GM18909 (cell line): ENCODE measurements at regions not wholly inside any gene's neighbourhood (a gene's known extent, or its start where the extent isn't known, plus 50 kb on each side); places are given as distances from the start of the nearest gene placed in this dataset.
"Not testable (repeated sequence)": the region's sequence is repeated elsewhere in the genome, so short reads cannot be mapped to it uniquely, and the experiment has no call there.

Experiments
- ATAC-seq: cut with Tn5 transposase; IDR thresholded peaks from one replicate; pipeline ENCODE4 v1.9.1; 2021; ENCODE audit warnings: mild to moderate bottlenecking; ENCODE audit not compliant: unreplicated experiment, poor library complexity

DNA sequence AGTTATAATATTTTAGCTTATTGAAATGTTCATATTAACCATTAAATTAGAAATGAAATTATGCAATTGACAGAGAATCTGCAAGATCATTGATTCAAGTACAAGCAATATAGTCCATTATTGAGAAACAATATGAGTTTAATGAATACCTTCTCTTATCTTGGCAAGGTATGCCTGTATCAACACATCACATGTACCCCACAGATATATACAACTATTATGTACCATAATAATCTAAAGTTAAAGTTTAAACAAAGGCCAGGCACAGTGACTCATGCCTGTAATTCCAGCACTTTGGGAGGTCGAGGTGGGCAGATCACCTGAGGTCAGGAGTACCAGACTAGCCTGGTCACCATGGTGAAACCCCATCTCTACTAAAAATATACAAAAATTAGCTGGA, 514.7 kb downstream of the PCDH7 start:
- ATAC-seq = no peak

DNA sequence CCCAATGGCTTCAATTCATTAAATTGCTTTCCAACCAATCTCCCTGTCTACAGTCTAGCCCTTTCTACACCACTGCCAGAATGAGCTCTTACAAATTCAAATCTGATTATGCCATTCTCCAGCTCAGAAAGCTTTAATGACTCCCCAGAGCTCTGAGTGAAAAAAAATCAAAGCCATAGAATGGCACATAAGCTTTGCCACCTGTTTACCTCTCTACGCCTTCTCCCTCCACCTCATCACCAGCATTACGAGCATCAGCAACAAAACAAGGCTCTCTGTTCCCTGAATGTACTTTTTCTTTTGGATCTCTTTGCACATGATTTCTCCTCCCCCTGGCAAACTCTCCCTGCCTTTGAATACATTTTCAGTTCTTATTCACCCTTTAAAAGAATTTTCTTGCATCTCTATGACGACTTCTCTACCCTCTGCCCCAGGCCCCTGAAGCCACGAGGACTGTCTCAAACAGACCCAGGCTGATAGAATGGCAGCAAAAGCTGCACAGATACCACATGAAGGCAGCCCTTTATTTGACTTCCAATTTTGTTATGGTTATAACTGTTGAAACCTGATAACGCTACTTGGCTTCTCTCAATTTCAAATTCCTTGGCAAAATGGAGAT, 516.0 kb downstream of the PCDH7 start:
- ATAC-seq = no peak

DNA sequence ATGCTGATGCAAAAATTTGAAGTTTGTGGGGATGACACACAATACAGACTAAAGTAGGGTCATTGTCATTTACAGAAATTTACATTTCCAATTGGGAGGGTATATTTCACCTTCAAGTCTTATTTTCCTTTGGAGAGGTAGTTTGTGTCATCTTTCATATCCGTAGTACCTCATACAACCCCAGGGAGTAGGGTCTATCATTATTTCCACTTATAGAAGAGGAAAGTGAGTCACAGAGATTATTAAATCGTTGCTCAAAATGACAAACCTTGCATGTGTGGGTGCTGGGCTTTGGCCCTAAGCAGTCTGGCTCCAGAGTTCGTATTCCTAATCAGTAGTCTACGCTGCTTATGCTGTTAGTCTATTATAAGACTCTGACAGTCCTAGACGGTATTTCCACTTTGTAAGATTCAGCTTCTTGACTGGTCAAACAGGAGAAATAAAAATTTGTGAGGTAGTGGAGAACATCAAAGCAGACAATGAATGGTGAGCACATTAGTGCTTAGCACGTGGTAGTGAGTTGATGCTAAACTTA, 516.5 kb downstream of the PCDH7 start:
- ATAC-seq = no peak

DNA sequence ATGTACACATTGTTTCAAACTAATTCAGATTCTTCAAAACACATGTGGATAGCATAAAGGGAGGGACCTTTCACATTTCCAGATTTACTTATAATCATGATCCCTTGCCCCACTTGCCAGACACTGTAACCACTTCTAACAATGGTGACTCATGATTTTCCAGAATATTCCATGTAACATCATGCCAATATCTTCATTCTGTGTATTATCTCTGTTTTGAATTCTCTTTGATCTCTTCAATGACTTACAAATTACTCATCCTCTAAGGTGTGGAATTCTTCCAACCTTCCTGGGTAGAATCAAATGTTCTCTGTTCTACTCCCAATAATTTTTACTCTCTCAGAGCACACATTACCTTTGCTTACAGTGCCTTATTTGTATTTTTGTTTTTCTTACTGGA, 517.1 kb downstream of the PCDH7 start:
- ATAC-seq = no peak

DNA sequence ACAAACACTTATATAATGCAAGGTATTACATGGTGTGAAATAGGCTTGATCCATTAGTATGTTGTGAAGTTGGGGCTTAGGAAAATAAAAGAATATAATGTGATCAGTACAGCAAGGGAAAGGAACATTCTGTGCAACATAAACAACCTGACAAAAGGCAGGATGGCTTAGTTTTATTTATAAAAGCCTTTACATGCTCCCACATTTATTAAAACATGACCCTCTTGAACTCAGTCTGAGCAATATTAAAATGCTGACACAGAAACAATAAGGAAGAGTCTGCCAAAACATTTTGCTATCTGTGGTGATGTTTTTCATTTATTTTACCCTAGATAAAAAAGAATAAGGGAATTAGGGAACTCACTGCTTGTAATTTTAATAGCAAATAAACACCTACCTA, 519.7 kb downstream of the PCDH7 start:
- ATAC-seq = no peak

DNA sequence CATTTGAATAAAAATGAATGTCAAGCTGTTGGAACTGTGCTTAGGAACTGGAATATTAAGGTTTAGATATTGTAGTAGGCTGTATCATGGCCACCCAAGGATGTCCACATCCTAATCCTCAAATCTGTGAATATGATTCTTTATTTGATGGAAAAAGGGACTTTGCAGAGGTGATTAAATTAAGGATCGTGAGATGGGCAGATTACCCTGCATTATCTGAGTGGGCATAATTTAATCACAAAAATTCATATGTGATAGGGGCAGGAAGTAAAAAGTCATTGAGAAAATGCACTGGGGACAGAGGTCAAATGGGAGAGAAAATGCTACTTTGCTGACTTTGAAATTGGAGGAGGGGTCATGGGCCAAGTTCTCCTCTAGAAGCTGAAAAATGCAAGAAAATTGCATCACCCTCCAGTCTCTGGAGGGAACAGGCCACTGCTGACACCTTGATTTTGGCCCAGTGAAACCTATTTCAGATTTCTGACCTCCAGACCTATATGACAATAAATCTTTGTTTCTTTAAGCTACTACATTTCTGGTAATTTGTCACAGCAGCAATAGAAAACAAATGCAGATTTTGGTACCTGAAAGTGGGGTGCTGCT, 521.4 kb downstream of the PCDH7 start:
- ATAC-seq = no peak

DNA sequence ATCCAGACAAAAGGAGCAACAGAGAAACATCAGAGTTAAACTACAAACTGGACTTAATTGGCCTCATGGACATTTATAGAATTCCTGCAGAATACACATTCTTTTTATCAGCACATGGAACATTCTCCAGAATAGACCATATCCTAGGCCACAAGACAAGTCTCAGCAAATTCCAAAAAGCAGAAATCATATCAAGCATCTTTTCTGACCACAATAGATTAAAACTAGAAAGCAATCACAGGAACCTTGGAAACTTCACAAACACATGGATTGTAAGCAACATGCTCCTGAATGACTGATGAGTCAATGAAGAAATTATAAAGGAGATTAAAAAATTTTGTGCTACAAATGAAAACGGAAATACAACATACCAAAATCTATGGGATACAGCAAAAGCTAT, 526.7 kb downstream of the PCDH7 start:
- no peak for ATAC-seq

DNA sequence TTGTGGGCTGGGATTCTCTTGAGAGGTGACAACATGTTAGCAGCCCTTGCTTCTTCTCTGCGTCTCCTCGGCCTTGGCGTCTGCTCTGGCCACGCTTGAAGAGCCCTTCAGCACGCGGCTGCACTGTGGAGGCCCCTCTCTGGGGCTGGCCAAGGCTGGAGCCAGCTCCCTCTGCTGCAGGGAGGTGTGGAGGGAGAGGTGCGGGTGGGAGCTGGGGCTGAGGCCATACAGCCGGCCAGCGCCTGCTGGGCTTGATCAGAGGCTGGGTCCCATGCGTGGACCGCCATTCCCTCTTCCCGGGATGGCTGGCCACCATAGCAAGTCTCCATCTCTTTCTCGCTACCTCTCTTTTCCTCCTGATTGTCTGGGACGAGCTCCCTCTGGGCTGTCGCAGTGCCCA, 539.0 kb downstream of the PCDH7 start:
- ATAC-seq = no peak

DNA sequence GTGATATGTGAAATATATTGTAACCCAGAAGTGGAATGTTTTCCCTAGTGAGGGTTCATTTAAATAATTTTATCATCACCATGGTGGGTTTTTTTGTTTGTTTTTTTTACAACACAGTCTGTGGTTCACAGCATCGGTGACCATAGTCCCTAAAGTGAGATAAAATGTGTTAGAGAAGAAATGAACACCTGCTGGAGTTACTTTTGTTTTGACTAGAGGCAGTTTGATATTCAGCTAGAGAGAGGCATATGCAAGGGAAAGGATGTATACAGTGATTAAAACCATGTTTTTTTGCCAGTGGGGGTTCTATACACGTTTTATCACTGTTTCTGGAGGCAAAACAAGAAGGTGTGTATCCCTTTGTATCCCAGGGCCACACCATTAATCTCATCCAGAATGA, 541.5 kb downstream of the PCDH7 start:
- no peak for ATAC-seq

DNA sequence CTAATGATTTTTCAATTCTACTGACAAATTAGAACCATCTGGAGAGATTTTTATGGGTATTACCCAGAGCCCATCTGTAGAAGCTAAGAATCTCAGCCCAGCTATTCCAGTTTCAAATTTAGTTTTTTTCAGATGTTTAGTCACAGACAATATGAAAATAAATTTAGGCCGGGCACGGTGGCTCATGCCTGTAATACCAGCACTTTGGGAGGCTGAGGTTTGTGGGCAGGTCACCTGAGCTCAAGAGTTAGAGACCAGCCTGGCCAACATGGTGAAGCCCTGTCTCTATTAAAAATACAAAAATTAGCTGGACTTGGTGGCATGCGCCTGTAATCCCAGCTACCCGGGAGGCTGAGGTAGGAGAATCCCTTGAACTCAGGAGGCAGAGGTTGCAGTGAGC, 545.9 kb downstream of the PCDH7 start:
- ATAC-seq = not testable (repeated sequence)

DNA sequence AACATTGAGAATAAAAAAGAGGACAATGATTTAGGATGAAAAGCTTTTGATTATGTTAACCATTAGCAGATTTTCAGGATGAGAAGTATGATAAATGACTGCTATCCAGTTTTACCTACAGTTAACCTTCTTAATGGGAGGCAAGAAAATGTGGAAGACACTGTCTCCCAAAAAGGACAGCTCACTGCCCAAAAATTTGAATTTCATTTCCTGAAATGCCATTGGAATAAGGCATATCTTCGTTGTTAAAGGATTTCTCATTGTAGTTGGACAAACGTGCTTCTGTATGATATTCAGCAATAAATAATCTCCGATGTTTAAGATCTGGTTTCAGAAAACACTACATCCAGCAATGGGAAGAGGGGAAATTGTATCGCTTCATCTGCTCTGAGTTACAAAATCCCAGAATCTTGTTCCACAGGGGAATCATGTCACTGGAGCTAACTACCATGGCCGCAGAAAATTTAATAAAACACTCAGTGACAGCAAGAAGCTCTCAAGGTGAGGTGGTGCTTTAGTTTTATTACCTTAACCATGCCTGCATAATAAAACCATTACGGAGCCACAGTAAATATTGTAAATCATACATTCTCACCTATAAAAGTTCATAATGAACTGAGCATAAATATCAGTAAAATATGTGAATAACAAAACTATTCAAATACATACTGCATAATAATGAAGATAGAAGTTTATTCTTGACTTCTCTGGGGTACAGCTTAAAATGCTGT, 552.3 kb downstream of the PCDH7 start:
- ATAC-seq = no peak

DNA sequence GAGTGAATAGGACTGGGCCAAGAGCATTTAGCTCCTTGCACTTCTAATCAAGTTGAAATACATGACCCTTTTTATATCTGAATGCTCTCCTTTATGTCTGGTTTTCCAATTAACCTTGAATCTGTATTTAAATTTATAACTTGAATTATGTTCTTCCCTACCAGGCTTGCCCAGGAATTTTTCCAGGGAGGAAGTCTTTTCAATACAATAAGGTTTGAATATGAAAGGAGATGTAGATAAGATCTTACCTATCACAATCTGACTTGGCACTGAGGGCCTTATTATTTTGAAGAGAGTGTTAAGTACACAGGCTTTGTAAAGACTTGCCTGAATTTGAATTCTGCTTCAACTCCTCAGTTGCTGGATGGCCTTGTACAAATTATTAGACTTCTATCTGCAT, 555.7 kb downstream of the PCDH7 start:
- no peak for ATAC-seq

DNA sequence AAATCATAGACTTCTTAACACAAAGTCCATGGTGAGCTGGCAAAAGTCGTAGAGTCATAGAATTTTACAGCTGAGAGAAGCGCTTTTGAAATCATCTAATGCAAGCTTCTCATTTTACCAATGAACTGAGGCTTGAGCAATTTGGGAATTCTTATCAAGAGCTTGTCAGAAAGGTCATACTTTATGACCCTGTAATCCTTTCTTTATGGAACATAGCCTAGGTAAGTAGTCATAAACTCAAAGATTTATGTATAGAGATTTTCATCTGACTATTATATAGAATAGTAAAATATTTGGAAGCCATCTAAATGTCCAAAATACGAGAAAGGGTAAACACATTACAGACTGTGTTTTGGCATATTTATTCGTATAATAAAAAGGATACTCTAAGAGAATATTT, 563.5 kb downstream of the PCDH7 start:
- ATAC-seq = no peak

DNA sequence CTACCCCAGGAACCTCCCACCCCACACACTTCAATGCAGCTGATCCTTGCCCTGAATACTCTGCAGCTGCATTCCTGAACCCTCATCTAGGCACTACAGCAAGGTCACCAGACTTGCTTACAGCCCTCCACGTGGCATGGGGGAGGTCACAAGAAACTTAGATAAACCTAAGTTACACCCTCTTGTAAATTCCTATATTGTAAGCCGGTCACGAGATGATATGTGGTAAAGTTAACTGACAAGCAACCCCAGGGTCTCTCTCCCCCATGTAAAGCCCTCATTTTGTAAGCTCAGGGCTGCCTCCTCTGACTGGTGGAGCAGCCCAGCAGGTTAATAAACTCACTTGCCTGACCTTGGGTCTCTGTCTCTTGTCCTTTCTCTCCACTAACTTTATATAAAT, 570.7 kb downstream of the PCDH7 start:
- peak; percentile 40 for ATAC-seq

DNA sequence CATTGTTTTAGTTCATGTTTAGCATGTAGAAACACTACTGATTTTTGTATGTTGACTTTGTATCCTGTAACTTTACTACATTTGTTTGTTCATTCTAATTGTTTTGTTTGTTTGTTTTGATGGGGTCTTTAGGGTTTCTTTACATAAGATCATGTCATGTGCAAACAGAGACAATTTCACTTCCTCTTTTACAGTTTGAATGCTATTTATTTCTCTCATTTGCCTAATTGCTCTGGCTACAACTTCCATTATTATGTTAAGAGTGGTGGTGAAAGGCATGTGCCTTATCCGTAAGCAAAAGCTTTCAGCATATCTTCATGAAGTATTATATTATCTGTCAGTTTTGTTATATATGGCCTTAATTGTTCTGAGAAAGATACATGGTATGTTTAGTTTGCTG, 571.1 kb downstream of the PCDH7 start:
- peak; percentile 91 for ATAC-seq

DNA sequence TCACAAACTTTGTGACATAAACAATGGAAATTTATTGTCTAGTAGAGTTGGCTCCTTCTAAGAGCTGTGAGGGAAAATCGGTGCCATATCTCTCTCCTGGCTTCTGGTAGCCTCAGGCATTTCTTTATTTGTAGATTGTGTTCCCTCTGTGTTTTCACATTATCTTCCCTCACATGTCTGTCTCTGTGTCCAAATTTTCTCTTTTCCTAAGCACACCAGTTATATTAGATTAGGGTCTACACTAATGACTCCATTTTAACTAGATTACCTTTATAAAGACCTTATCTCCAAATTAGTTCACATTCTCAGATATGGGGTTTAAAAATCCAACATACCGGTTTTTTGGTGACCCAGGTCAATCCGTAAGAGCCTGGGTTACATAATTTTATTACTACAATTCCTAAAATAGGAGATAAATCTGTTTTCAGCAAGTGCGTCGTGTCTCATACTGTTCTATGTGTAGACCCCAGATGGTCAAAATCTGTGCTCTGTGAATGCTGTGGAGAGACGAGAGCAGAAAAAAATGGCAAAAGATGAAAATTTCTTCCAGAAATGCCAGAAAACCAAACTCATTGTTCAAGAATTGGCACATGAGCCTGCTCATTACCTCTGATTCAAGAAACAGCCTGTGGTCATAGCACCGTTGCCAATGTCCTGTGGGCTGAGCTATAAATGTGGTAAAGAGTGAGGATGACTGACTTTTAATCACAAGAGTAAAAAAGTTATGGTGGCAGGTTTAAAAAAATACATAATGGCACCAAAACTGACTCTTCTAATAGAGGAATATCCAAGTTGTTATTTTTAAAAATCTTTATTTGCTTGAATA, 574.7 kb downstream of the PCDH7 start:
- no peak for ATAC-seq

DNA sequence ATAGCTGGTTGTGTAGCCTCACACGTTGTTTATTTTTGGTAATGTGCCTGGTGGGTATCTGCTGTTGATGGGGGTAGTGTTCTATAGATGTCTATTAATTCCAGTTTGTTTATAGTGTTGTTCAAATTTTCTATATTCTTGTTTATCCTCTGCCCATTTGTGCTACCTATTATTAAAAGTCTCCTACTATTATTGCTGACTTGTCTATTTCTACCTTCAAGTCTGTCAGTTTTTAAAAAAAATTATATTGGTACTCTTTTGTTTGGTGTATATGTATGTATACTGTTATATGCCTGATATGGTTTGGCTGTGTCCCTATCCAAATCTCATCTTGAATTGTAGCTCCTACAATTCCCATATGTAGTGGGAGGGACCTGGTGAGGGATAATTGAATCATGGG, 578.6 kb downstream of the PCDH7 start:
- ATAC-seq = no peak

DNA sequence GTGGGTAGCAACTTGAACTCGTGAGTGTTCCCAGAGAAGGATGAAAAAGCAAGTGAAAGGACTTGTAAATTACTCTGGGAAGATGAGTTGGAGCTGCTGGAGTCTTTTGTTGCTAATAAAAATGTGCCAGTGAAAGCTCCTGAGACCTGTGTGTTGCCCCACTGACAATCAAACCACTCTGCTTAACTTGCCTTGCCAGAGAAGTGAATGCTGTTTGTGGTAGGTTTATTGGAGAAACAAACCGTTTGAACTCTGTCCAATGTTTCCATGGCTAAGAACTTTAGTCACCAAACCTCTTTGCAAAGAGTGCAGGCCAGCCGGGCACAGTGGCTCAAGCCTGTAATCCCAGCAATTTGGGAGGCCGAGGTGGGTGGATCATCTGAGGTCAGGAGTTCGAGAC, 586.9 kb downstream of the PCDH7 start:
- ATAC-seq = no peak

DNA sequence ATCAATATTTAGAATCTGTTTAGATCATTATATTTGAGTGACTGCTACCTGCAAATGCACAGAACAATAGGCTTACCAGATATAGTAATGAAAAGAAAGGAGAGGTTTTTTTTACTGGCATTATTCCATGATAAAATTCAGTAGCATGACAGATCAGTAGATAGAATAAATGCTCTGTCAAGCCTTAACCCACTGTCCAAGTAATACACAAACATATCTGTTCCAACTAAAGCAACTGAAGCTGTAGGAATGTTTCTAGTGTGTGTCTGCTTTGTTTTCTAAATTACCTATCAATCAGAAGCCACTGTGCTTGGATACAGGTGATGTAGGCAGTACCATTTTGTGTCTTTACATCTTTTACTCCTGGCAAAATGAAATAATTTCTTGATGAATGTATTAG, 604.6 kb downstream of the PCDH7 start:
- ATAC-seq = no peak

DNA sequence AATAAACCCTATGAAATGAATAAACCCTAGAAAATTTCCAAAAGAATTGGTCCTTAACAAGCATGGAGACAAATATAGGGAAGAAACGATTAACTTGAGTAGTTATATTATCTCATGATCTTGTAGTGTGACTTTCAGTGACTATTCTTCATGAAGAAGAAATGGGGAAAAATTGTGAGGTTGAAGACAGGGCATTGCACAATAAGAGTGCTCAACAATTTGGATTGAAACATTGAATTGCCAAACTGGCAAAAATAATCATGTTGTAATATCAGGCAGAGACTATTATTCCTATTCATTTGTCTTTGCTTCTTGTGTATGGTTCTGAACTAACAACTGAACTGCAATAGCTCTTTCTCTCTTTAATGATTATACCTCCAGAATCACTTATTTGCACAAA, 605.1 kb downstream of the PCDH7 start:
- ATAC-seq = no peak

DNA sequence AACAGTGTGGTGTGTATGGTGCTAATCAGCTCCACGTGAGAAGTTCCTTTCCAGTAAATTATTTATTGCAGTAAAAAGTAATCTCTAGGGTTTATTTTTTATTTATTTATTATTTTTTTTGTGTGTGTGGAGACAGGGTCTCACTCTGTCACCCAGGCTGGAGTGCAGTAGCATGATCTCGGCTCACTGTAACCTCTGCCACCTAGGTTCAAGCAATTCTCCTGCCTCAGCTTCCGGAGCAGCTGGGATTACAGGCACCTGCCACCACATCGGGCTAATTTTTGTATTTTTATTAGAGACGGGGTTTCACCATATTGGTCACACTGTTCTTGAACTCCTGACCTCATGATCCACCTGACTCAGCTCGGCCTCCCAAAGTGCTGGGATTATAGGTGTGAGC, 606.9 kb downstream of the PCDH7 start:
- no peak for ATAC-seq
